Spleen (tissue), 7 donors: ENCODE measurements at regions not wholly inside any gene's neighbourhood (a gene's known extent, or its start where the extent isn't known, plus 50 kb on each side); places are given as distances from the start of the nearest gene placed in this dataset.

Source experiments
- POLR2A ChIP-seq, 3 donors: fragments of 450-650 bp; IDR thresholded peaks; one replicate each; pipeline ENCODE4 v1.5.1; 2017; ENCODE audit warnings: antibody characterized with exemption in 3 of 3, mild to moderate bottlenecking in 1 of 3
- POLR2AphosphoS5 ChIP-seq, 3 donors: sonication (generic); formaldehyde crosslinking; IDR thresholded peaks; one replicate each; pipeline ENCODE4 v1.5.1; 2017; ENCODE audit warnings: antibody characterized with exemption in 3 of 3
- TF ChIP-seq, protein P1 (sequence below), 11 experiments: fragments of 200-600 bp in 7 of 11; fragments of 450-650 bp in 4 of 11; sonication (generic) in 4 of 11; IDR thresholded peaks in 8 of 11; conservative IDR thresholded peaks in 3 of 11; 1 replicate in 7 of 11; 2 replicates in 4 of 11; pipeline versions ENCODE4 v1.4.0 to v1.8.0; 2016 to 2021; ENCODE audit warnings: antibody characterized with exemption in 11 of 11, inconsistent platforms in 4 of 11, mild to moderate bottlenecking in 1 of 11
- donor health status: DM: no; HTN: no; CAD: no; lungs with moderate emphysema.
- donor health status: DM: no; HTN: no; CAD: no.
- donor health status: DM: no; HTN: no; CAD: no.

GRCh38 chr6:137769797-137770362, 97.2 kb upstream of the TNFAIP3 start:
- TF ChIP-seq, protein P1, sequence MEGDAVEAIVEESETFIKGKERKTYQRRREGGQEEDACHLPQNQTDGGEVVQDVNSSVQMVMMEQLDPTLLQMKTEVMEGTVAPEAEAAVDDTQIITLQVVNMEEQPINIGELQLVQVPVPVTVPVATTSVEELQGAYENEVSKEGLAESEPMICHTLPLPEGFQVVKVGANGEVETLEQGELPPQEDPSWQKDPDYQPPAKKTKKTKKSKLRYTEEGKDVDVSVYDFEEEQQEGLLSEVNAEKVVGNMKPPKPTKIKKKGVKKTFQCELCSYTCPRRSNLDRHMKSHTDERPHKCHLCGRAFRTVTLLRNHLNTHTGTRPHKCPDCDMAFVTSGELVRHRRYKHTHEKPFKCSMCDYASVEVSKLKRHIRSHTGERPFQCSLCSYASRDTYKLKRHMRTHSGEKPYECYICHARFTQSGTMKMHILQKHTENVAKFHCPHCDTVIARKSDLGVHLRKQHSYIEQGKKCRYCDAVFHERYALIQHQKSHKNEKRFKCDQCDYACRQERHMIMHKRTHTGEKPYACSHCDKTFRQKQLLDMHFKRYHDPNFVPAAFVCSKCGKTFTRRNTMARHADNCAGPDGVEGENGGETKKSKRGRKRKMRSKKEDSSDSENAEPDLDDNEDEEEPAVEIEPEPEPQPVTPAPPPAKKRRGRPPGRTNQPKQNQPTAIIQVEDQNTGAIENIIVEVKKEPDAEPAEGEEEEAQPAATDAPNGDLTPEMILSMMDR (IDR thresholded peaks at IDR 0.05 in 8 of 11, conservative IDR thresholded peaks at IDR 0.05 in 3 of 11), result no peak
- no peak for TF ChIP-seq POLR2A (IDR thresholded peaks at IDR 0.05)
- TF ChIP-seq POLR2AphosphoS5 (IDR thresholded peaks at IDR 0.05), result no peak
